HL-60/S4 treated with phorbol 12-myristate 13-acetate at 8.2 ng/mL for 4 days and 3 days (cell line): ENCODE measurements at regions not wholly inside any gene's neighbourhood (a gene's known extent, or its start where the extent isn't known, plus 50 kb on each side); places are given as distances from the start of the nearest gene placed in this dataset.

ENCODE experiments used
- in situ Hi-C: fragments of 300-500 bp; cut with MboI; formaldehyde crosslinking; loops from 2 replicates; pipeline ENCODE4 v1.15.0; 2022; ENCODE audit warnings: low sequenced_read_pairs

- in situ Hi-C loops: no loop called here
Measured at GRCh38 chr15:91548549-91548948, 305.0 kb upstream of the SLCO3A1 start.

GRCh38 chr15:91549581-91549980 lies 303.9 kb upstream of the SLCO3A1 start:
- in situ Hi-C loops: no loop called here

GRCh38 chr15:91552555-91552954 lies 301.0 kb upstream of the SLCO3A1 start:
- in situ Hi-C loops: no loop called here

GRCh38 chr15:91553196-91553854 lies 300.2 kb upstream of the SLCO3A1 start:
- in situ Hi-C loops: no loop called here

GRCh38 chr15:91555312-91555711 lies 298.2 kb upstream of the SLCO3A1 start:
- in situ Hi-C loops: no loop called here

GRCh38 chr15:91556926-91557325 lies 296.6 kb upstream of the SLCO3A1 start:
- in situ Hi-C loops: no loop called here

- in situ Hi-C loops: no loop called here
Measured at GRCh38 chr15:91559066-91559465, 294.4 kb upstream of the SLCO3A1 start.

GRCh38 chr15:91561371-91562100 lies 292.0 kb upstream of the SLCO3A1 start:
- in situ Hi-C loops: no loop called here

- in situ Hi-C loops: no loop called here
Measured at GRCh38 chr15:91562698-91563097, 290.8 kb upstream of the SLCO3A1 start.

- in situ Hi-C loops: no loop called here
Measured at GRCh38 chr15:91564631-91565030, 288.9 kb upstream of the SLCO3A1 start.

- in situ Hi-C loops: no loop called here
Measured at GRCh38 chr15:91566141-91566540, 287.4 kb upstream of the SLCO3A1 start.

GRCh38 chr15:91568036-91568435 lies 285.5 kb upstream of the SLCO3A1 start:
- in situ Hi-C loops: no loop called here

- in situ Hi-C loops: no loop called here
Measured at GRCh38 chr15:91572110-91572509, 281.4 kb upstream of the SLCO3A1 start.

- in situ Hi-C loops: no loop called here
Measured at GRCh38 chr15:91576096-91576495, 277.4 kb upstream of the SLCO3A1 start.

GRCh38 chr15:91578511-91578910 lies 275.0 kb upstream of the SLCO3A1 start:
- in situ Hi-C loops: no loop called here

GRCh38 chr15:91584895-91585294 lies 268.6 kb upstream of the SLCO3A1 start:
- in situ Hi-C loops: no loop called here

- in situ Hi-C loops: no loop called here
Measured at GRCh38 chr15:91586560-91586959, 266.9 kb upstream of the SLCO3A1 start.

- in situ Hi-C loops: no loop called here
Measured at GRCh38 chr15:91589360-91589759, 264.1 kb upstream of the SLCO3A1 start.

GRCh38 chr15:91592567-91592966 lies 260.9 kb upstream of the SLCO3A1 start:
- in situ Hi-C loops: no loop called here

GRCh38 chr15:91593067-91593466 lies 260.4 kb upstream of the SLCO3A1 start:
- in situ Hi-C loops: no loop called here

- in situ Hi-C loops: no loop called here
Measured at GRCh38 chr15:91593653-91594052, 259.9 kb upstream of the SLCO3A1 start.

GRCh38 chr15:91599261-91599660 lies 254.2 kb upstream of the SLCO3A1 start:
- in situ Hi-C loops: no loop called here
